Chondrocyte (in vitro differentiated cells): ENCODE measurements at regions not wholly inside any gene's neighbourhood (a gene's known extent, or its start where the extent isn't known, plus 50 kb on each side); places are given as distances from the start of the nearest gene placed in this dataset.
A peak's percentile ranks its signal among the peaks of the same experiment; 100 is the strongest.
"Not testable (repeated sequence)": the region's sequence is repeated elsewhere in the genome, so short reads cannot be mapped to it uniquely, and the experiment has no call there.

Source experiments
- DNase-seq: peaks from one replicate; pipeline ENCODE4 v3.0.0; 2021; ENCODE audit warnings: mixed read lengths, low spot score
- H3K27ac Mint-ChIP-seq: one replicate; pipeline ENCODE4 v1.8.0; 2021; ENCODE audit warnings: mild to moderate bottlenecking, moderate library complexity, mixed read lengths; ENCODE audit not compliant: unreplicated experiment
- H3K27me3 Mint-ChIP-seq: 2 replicates; pipeline ENCODE4 v1.8.0; 2021; ENCODE audit warnings: low read depth, mixed read lengths
- H3K36me3 Mint-ChIP-seq: 2 replicates; pipeline ENCODE4 v1.8.0; 2021; ENCODE audit warnings: low read depth, mixed read lengths
- H3K4me1 Mint-ChIP-seq: 2 replicates; pipeline ENCODE4 v1.8.0; 2021; ENCODE audit warnings: low read depth, mild to moderate bottlenecking, mixed read lengths
- H3K4me3 Mint-ChIP-seq: one replicate; pipeline ENCODE4 v1.8.0; 2021; ENCODE audit warnings: mild to moderate bottlenecking, moderate library complexity, mixed read lengths; ENCODE audit not compliant: unreplicated experiment
- H3K9me3 Mint-ChIP-seq: 2 replicates; pipeline ENCODE4 v1.8.0; 2021; ENCODE audit warnings: low read depth, mixed read lengths
- TF ChIP-seq, protein P1 (sequence below): fragments of 200-600 bp; sonication (generic); IDR thresholded peaks from 2 replicates; pipeline ENCODE4 v1.5.0; 2021; ENCODE audit warnings: antibody characterized with exemption, mild to moderate bottlenecking, moderate library complexity

DNA sequence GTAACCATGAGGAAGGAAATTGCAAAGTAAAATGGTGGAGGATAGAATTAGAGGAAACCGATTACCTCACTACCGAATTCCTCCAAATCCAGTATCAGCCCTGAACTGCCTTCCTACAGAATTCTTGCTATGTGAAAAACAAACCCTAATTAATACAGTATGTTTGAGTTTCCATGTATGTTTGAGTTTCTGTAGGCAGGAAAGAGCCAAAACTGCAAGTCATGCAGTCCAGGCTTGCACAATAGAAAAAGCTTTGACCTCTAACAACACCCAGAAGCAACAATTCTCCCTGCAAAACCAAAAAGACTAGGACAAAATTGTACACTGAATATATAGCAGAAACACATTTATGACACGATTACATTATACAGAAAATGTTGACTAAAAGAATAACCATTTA is 614.8 kb downstream of the DIPK2A start:
- Mint-ChIP-seq H3K9me3 (peaks cover 7% of the 10 kb centered on the region), H3K27me3 (no peaks in the 10 kb centered on the region), H3K4me3 (no peak overlapping the region), H3K4me1 (peaks cover 12% of the 10 kb centered on the region), H3K36me3 (no peaks in the 10 kb centered on the region), H3K27ac (no peak overlapping the region)
- TF ChIP-seq, protein P1, sequence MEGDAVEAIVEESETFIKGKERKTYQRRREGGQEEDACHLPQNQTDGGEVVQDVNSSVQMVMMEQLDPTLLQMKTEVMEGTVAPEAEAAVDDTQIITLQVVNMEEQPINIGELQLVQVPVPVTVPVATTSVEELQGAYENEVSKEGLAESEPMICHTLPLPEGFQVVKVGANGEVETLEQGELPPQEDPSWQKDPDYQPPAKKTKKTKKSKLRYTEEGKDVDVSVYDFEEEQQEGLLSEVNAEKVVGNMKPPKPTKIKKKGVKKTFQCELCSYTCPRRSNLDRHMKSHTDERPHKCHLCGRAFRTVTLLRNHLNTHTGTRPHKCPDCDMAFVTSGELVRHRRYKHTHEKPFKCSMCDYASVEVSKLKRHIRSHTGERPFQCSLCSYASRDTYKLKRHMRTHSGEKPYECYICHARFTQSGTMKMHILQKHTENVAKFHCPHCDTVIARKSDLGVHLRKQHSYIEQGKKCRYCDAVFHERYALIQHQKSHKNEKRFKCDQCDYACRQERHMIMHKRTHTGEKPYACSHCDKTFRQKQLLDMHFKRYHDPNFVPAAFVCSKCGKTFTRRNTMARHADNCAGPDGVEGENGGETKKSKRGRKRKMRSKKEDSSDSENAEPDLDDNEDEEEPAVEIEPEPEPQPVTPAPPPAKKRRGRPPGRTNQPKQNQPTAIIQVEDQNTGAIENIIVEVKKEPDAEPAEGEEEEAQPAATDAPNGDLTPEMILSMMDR, result no peak
- DNase-seq, result no peak

DNA sequence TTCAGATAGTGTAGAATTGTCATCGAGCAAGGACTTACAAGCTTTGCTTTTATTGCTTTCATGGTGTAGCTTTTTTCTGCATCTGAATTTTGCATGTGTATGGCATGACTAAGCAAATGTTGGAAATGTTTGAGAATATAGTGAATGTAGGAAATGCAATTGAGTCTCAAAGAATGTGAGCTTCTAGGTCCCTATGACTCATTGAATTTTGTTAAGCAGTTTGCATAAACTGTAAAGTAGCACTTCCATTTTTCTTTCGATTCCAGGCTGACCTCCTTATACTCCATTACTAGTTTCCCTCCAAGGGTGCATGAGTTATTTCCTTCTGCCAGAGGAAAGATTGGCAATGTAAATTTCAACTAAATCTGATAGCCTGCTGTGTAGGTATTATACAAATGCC is 619.2 kb downstream of the DIPK2A start:
- TF ChIP-seq, protein P1, result no peak
- no peaks in the 10 kb centered on the region for H3K36me3 Mint-ChIP-seq
- peak overlapping the region; percentile 7 for H3K4me3 Mint-ChIP-seq
- peaks cover 3% of the 10 kb centered on the region for H3K9me3 Mint-ChIP-seq
- peak overlapping the region; percentile 25 for H3K27ac Mint-ChIP-seq
- no peaks in the 10 kb centered on the region for H3K27me3 Mint-ChIP-seq
- H3K4me1 Mint-ChIP-seq, result peaks cover 16% of the 10 kb centered on the region
- no peak for DNase-seq

- H3K9me3 Mint-ChIP-seq, result peaks cover 4% of the 10 kb centered on the region
- peaks cover 13% of the 10 kb centered on the region for H3K4me1 Mint-ChIP-seq
- H3K36me3 Mint-ChIP-seq, result peaks cover 2% of the 10 kb centered on the region
- DNase-seq, result no peak
- no peak overlapping the region for H3K27ac Mint-ChIP-seq
- TF ChIP-seq, protein P1, result no peak
- no peaks in the 10 kb centered on the region for H3K27me3 Mint-ChIP-seq
- no peak overlapping the region for H3K4me3 Mint-ChIP-seq
These were observed 622.3 kb downstream of the DIPK2A start for GRCh38 chr3:144593881-144594280.

- H3K27ac Mint-ChIP-seq, H3K27me3 Mint-ChIP-seq, DNase-seq, H3K4me1 Mint-ChIP-seq, H3K4me3 Mint-ChIP-seq, H3K36me3 Mint-ChIP-seq: not testable (repeated sequence)
- peaks cover 26% of the 10 kb centered on the region for H3K9me3 Mint-ChIP-seq
These were observed 648.6 kb downstream of the DIPK2A start for GRCh38 chr3:144620236-144620635.

GRCh38 chr3:144622845-144623244 is 651.2 kb downstream of the DIPK2A start:
- Mint-ChIP-seq H3K4me1 (no peaks in the 10 kb centered on the region), H3K27ac (no peak overlapping the region), H3K27me3 (peaks cover 3% of the 10 kb centered on the region), H3K9me3 (peaks cover 15% of the 10 kb centered on the region), H3K36me3 (peaks cover 7% of the 10 kb centered on the region), H3K4me3 (no peak overlapping the region)
- TF ChIP-seq, protein P1, result no peak
- DNase-seq, result no peak

DNA sequence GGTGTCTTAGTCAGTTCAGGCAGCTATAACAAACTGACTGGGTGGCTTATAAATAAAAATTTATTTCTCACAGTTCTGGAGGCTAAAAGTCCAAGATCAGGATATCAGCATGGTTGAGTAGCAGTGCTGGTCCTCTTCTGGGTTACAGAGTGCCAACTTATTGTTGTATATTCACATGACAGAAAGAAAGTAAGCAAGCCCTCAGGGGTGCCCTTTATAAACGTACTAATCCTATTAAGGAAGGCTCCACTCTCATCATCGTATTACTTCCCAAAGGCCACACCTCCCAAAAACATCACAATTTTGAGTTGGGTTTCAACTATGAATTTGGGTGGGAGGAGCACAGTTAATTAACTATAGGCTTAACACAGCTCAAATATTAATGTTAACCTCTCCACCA is 653.0 kb downstream of the DIPK2A start:
- Mint-ChIP-seq H3K9me3 (no peaks in the 10 kb centered on the region), H3K36me3 (no peaks in the 10 kb centered on the region), H3K4me3 (no peak overlapping the region), H3K27me3 (peaks cover 3% of the 10 kb centered on the region), H3K27ac (no peak overlapping the region), H3K4me1 (no peaks in the 10 kb centered on the region)
- TF ChIP-seq, protein P1, result no peak
- DNase-seq, result no peak
